ENCODE measurements at regions not wholly inside any gene's neighbourhood (a gene's known extent, or its start where the extent isn't known, plus 50 kb on each side); places are given as distances from the start of the nearest gene placed in this dataset.
"Not testable (repeated sequence)": the region's sequence is repeated elsewhere in the genome, so short reads cannot be mapped to it uniquely, and the experiment has no call there.

- no peak for DNase-seq
These were observed 107.3 kb upstream of the POU3F1 start for GRCh38 chr1:38153778-38154470.

GRCh38 chr1:38153066-38153777 is 106.6 kb upstream of the POU3F1 start:
- no peak for DNase-seq

DNA sequence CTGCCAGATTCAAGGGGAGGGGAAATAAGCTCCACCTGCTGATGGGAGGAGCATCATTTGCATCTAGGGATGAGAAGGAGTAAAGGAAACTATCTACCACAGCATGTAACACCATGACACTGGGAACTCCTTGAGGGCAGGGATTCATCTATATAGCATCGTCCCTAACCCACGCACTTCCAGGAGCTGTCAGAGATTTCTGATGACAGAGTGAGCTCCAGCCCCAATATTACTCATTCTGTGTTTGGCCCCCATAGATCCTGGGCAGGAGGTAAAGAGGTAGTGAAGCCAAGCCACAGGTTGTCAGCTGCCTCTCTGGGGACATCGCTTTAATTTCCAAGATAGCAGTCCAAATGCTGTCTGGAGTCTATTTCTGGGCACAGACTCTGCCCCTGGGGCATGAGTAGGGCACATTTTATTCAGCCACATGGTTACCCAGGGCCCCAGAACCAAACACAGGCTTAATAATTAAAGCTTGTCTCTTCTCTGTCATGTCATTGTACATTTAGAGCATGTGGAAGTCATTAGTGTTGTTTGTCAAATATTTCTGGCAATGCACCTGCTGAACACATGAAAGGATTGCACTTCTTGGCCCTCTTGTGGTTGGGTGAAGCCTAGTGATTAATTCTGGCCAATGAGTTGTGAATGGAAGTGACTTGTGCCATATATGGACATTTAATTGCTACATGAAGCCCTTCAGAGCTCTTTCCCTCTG is 105.9 kb upstream of the POU3F1 start:
- DNase-seq: no peak

GRCh38 chr1:38151399-38151798 is 104.8 kb upstream of the POU3F1 start:
- no peak for DNase-seq

DNA sequence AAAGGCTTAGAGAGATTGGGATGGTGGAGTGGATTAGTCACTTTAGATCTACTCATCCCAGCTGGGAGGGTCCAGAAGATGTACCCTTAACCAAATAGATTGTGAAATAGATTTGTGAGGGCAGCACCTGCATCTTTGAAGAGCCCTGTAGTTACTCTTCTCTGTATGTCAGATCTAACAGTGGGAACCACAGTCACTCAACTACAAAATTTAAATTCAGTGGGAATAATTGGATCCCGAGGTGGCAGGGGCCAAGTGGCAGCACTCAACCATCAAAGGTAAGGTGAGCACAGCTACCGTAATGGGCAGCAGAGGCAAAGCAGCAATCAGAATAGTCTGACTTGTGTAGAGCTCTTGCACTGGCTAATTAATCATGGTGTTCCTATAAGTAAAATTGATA is 99.5 kb upstream of the POU3F1 start:
- not testable (repeated sequence) for DNase-seq

- no peak for DNase-seq
These were observed 96.0 kb upstream of the POU3F1 start for GRCh38 chr1:38142606-38143005.

GRCh38 chr1:38141483-38141882 is 94.9 kb upstream of the POU3F1 start:
- no peak for DNase-seq

DNA sequence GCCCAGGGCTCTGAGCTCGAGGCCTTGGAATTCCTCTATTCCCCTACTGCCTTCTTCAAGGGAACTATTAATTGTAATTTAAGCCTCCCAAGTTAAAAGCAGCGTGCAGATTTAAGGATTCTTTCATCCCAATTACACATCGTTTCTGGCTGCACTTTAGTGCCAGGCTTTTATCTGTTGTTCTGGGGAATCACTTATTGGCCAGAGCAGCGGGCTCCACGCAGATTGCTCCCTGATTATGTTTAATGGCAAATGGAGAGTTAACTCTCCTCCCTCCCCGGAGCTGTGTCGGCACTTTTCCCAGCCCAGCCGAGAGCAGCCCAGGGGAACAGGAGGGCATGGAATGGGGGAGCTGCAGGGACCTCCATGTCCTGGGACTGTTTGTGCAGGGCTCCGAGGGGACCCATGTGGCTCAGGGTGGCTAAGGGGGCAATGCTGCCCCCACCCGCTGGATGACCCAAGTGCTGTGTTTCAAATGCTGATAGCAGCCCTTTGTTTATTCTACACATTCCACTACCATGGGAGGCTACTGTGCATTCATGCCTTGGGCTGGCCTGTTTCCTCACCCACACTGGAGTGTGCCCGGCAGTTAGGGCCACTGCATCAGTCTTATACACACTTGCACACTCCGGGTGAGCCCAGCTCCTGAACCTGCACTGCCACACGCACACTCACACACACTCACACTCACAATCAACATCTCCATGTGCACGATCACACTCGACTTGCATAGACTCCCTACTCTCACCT is 93.3 kb upstream of the POU3F1 start:
- no peak for DNase-seq

- no peak for DNase-seq
These were observed 92.1 kb upstream of the POU3F1 start for GRCh38 chr1:38138498-38139233.

DNA sequence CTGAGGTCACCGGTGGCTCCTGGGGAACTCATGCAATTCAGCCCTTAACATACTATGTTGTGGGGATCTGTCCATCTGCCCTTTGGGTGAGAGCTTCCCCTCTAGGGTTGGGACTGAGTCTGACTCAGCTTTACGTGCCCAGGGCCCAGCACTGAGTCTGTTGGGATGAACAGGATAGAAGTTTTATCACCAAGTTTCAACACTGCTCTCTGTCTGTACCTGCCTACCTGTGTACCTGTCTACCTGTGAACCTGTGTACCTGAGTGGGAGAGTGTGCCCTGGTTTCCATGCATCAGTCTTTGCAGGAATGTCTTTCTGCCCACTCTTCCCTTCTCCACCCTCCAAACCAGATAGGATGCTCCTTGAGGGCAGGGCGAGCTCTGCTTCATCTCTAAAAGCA is 90.6 kb upstream of the POU3F1 start:
- no peak for DNase-seq

- DNase-seq: no peak
These were observed 89.2 kb upstream of the POU3F1 start for GRCh38 chr1:38135625-38136414.

DNA sequence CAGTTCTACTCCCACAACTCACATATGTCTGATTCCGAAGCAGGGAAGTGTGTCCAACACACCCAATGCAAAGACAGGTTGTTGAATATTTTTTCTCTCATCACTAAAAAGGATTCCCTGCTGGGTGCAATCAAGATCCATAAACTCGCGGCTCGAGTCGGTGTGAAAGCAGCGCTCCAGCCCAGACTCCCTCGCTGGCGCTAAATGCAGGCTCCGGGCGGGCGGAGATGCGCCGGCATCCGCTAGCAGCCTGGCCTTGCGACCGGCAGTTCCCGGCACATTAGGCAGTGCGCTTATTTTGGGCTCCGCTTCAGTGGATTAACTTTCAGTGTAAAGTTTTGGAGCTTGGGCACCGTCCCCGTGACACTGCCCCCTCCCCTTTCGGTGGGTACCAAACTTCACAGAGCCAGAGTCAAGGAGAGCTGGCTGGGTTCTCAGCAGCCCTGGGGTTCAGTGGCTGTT is 87.7 kb upstream of the POU3F1 start:
- no peak for DNase-seq

DNA sequence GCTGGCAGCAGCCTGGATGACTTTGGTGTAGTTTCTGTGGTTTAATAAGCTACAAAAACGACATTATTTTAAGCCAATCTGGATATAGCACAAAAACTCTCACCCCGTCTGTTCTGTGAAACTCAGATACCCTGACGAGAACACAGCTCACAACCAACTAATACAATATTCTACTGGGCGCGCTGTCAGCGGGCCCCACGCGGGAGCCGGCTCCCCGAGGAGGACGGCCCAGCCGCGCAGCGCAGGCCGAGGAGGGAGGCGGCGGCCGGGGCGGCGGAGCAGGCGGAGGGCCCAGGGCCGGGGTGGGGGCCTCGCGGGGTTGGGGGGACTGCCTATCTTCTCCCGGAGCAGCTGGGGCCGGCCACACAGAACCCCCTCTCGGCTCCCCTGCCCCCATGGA is 87.2 kb upstream of the POU3F1 start:
- DNase-seq: no peak

- no peak for DNase-seq
These were observed 86.7 kb upstream of the POU3F1 start for GRCh38 chr1:38133304-38133703.

GRCh38 chr1:38132681-38133080 is 86.1 kb upstream of the POU3F1 start:
- DNase-seq: no peak

DNA sequence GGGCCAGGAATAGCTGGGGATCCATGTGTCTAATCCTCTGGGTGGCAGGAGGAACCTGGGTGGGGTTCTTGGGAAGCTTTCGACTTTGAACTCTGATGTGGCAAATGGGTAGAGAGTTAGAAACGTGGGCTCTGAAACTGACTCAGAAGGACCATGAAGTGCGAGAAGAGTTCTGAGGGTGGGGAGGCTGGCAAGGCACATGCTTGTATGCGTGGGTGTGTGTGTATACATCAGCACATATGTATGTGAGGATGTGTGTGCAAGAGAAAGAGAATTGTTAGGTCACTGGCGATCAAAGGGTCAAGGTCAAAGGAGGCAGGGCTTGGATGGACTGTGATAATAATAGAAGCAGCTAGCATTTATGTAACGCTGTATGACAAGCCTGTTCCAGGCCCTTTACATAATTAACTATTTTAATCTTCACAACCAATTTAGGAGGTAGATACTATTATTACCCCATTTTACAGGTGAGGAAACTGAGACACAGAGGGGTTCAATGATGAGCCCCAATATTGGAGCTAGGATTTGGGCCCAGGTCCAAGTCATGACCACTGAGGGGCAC is 84.5 kb upstream of the POU3F1 start:
- DNase-seq: no peak

DNA sequence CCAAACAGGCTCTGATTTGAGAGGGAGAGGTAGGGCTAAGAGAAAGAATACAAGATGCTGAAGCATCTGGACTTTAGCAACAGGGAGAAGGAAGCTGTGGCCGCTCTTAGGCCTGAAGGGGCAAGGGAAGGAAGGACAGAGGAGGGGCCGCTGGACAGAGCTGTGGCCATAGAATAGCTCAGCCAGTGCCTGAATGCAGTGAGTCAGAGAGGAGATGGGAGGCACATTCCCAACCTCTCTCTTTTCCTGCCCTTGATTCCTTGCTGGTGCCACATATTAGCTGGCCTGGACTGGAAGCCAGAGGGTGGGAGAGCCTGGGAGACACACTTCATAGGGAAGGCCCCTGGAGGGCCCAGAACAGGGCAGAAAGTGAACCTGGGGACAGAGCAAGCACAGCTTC is 83.4 kb upstream of the POU3F1 start:
- DNase-seq: no peak

GRCh38 chr1:38129473-38129872 is 82.9 kb upstream of the POU3F1 start:
- DNase-seq: no peak

DNA sequence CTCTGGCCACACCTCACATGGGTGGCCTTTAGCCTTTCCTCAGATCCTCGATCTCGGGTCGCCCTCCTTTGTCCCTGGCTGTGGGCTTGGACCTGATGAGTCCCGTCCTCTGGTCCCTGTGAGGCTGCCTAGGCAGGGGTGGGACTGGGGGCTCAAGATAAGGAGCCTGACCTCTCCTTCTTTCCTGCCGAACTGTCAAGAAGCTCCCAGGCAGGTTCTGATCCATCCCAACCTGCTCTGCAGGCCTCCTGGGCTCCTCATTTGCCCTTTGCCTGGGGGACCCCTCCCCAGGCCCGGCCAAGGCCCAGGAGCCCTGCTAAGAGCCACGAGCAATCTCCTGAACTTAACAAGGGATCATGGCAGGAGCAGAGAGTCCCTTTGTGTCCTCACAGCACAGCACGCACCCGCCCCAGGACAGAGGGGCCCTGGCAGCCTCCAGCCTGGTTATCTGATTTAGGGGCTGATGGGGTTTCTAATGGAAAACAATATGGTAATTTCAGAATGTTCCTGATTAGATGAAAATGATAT is 82.4 kb upstream of the POU3F1 start:
- DNase-seq: no peak

DNA sequence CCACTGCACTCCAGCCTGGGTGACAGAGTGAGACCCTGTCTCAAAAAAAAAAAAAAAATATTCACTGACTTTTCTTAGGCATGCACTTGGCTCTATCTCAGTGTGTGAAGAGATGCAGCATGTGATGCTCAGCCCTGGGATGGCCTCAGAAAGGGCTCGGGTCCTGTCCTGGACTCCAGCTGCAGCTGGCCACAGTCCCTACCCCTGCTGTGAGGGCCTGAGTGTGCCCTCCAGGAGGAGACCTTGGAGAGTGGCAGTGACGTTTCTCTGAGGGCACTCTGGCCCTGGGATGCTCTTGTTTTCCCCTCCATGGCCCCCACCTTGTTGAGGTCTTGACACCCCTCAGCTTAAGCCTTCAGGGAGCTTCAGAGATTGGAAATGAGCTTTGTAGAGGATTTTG is 81.9 kb upstream of the POU3F1 start:
- DNase-seq: no peak

- DNase-seq: no peak
These were observed 80.8 kb upstream of the POU3F1 start for GRCh38 chr1:38127428-38127827.
